Ishikawa (cell line): ENCODE measurements at regions not wholly inside any gene's neighbourhood (a gene's known extent, or its start where the extent isn't known, plus 50 kb on each side); places are given as distances from the start of the nearest gene placed in this dataset.

Source experiments
- CEBPB ChIP-seq: IDR thresholded peaks from 2 replicates; pipeline ENCODE4 v1.6.1; 2012
- CREB1 ChIP-seq: IDR thresholded peaks from 2 replicates; pipeline ENCODE4 v1.6.1; 2012; ENCODE audit warnings: low read depth
- EGR1 ChIP-seq: IDR thresholded peaks from 2 replicates; pipeline ENCODE4 v1.6.1; 2012
- EP300 ChIP-seq: IDR thresholded peaks from 2 replicates; pipeline ENCODE4 v1.6.1; 2012; ENCODE audit warnings: borderline replicate concordance
- FOXM1 ChIP-seq: IDR thresholded peaks from 2 replicates; pipeline ENCODE4 v1.6.1; 2012; ENCODE audit warnings: low read depth, borderline replicate concordance
- MAX ChIP-seq: IDR thresholded peaks from 2 replicates; pipeline ENCODE4 v1.6.1; 2012
- NFIC ChIP-seq: IDR thresholded peaks from 2 replicates; pipeline ENCODE4 v1.6.1; 2012
- RAD21 ChIP-seq: IDR thresholded peaks from 2 replicates; pipeline ENCODE4 v1.6.1; 2012; ENCODE audit warnings: low read depth
- REST ChIP-seq: IDR thresholded peaks from 2 replicates; pipeline ENCODE4 v1.6.1; 2012; ENCODE audit warnings: low read depth, mild to moderate bottlenecking
- TAF1 ChIP-seq: IDR thresholded peaks from 2 replicates; pipeline ENCODE4 v1.6.1; 2012; ENCODE audit warnings: low read depth, mild to moderate bottlenecking
- TCF12 ChIP-seq: IDR thresholded peaks from 2 replicates; pipeline ENCODE4 v1.6.1; 2012; ENCODE audit warnings: low read depth
- TEAD4 ChIP-seq: IDR thresholded peaks from 2 replicates; pipeline ENCODE4 v1.6.1; 2012
- USF1 ChIP-seq: IDR thresholded peaks from 2 replicates; pipeline ENCODE4 v1.6.1; 2012
- YY1 ChIP-seq: IDR thresholded peaks from 2 replicates; pipeline ENCODE4 v1.6.1; 2012; ENCODE audit warnings: low read depth
- ZBTB7A ChIP-seq: IDR thresholded peaks from 2 replicates; pipeline ENCODE4 v1.6.1; 2012; ENCODE audit warnings: low read depth

GRCh38 chr2:75340560-75340959, 141.2 kb upstream of the TACR1 start:
- TF ChIP-seq CREB1 (no peak), TEAD4 (no peak), REST (no peak), EGR1 (no peak), TCF12 (no peak), ZBTB7A (no peak), USF1 (no peak), TAF1 (no peak), NFIC (no peak)

- TF ChIP-seq ZBTB7A = no peak
- TF ChIP-seq EGR1 = no peak
- TF ChIP-seq REST = no peak
- TF ChIP-seq RAD21 = no peak
- TF ChIP-seq TAF1 = no peak
- no peak for TF ChIP-seq TCF12
- no peak for TF ChIP-seq TEAD4
- no peak for TF ChIP-seq CEBPB
- TF ChIP-seq MAX = no peak
Measured at GRCh38 chr2:75338461-75338860, 139.1 kb upstream of the TACR1 start.

- TF ChIP-seq EGR1 = no peak
- no peak for TF ChIP-seq TCF12
- no peak for TF ChIP-seq TEAD4
- TF ChIP-seq CEBPB = no peak
- no peak for TF ChIP-seq RAD21
- no peak for TF ChIP-seq FOXM1
- TF ChIP-seq TAF1 = no peak
- no peak for TF ChIP-seq ZBTB7A
- no peak for TF ChIP-seq EP300
- TF ChIP-seq CREB1 = no peak
- no peak for TF ChIP-seq YY1
- TF ChIP-seq NFIC = no peak
- no peak for TF ChIP-seq USF1
- no peak for TF ChIP-seq MAX
- no peak for TF ChIP-seq REST
Measured at GRCh38 chr2:75337619-75338018, 138.3 kb upstream of the TACR1 start.

GRCh38 chr2:75337016-75337415, 137.7 kb upstream of the TACR1 start:
- no peak for TF ChIP-seq YY1
- TF ChIP-seq NFIC = no peak
- no peak for TF ChIP-seq REST
- TF ChIP-seq MAX = no peak
- TF ChIP-seq FOXM1 = no peak
- no peak for TF ChIP-seq EGR1
- TF ChIP-seq TEAD4 = no peak
- no peak for TF ChIP-seq ZBTB7A
- no peak for TF ChIP-seq USF1
